H9 (cell line): ENCODE measurements at regions not wholly inside any gene's neighbourhood (a gene's known extent, or its start where the extent isn't known, plus 50 kb on each side); places are given as distances from the start of the nearest gene placed in this dataset.

Experiments
- DNase-seq: peaks from one replicate; pipeline ENCODE4 v3.0.0-alpha.2; 2017
- H2AFZ ChIP-seq: one replicate; pipeline ENCODE4 v1.6.1; 2013; ENCODE audit warnings: mild to moderate bottlenecking, low read length, control low read depth, moderate library complexity
- H2AK5ac ChIP-seq: 2 replicates; pipeline ENCODE4 v1.6.1; 2013; ENCODE audit warnings: low read length, control low read depth, mixed read lengths; ENCODE audit not compliant: insufficient read length
- H2BK120ac ChIP-seq: one replicate; pipeline ENCODE4 v1.6.1; 2013; ENCODE audit warnings: low read depth, mild to moderate bottlenecking, low read length, control low read depth, inconsistent platforms; ENCODE audit not compliant: poor library complexity, severe bottlenecking
- H2BK12ac ChIP-seq: 2 replicates; pipeline ENCODE4 v1.6.1; 2013; ENCODE audit warnings: low read length, control low read depth, mixed read lengths, low read depth; ENCODE audit not compliant: insufficient read length
- H2BK15ac ChIP-seq: 2 replicates; pipeline ENCODE4 v1.6.1; 2013; ENCODE audit warnings: low read depth, low read length, control low read depth
- H2BK20ac ChIP-seq: one replicate; pipeline ENCODE4 v1.6.1; 2013; ENCODE audit warnings: low read depth, mild to moderate bottlenecking, low read length, control low read depth, inconsistent platforms; ENCODE audit not compliant: poor library complexity, severe bottlenecking
- H2BK5ac ChIP-seq: 2 replicates; pipeline ENCODE4 v1.6.1; 2013; ENCODE audit warnings: low read length, control low read depth, mixed read lengths; ENCODE audit not compliant: insufficient read length
- H3K14ac ChIP-seq: 2 replicates; pipeline ENCODE4 v1.6.1; 2013; ENCODE audit warnings: low read length, control low read depth; ENCODE audit not compliant: insufficient read depth
- H3K18ac ChIP-seq: 2 replicates; pipeline ENCODE4 v1.6.1; 2013; ENCODE audit warnings: low read depth, mild to moderate bottlenecking, mixed read lengths, low read length, control low read depth; ENCODE audit not compliant: insufficient read length
- H3K23ac ChIP-seq: 2 replicates; pipeline ENCODE4 v1.6.1; 2013; ENCODE audit warnings: low read length, control low read depth, mixed read lengths, low read depth; ENCODE audit not compliant: insufficient read length
- H3K23me2 ChIP-seq: 2 replicates; pipeline ENCODE4 v1.6.1; 2013; ENCODE audit warnings: low read depth, mild to moderate bottlenecking, mixed read lengths, low read length, control low read depth; ENCODE audit not compliant: insufficient read length, poor library complexity, severe bottlenecking
- H3K27ac ChIP-seq: 2 replicates; pipeline ENCODE4 v1.5.1; 2013; ENCODE audit warnings: low read length, control low read depth, mixed read lengths, low read depth; ENCODE audit not compliant: insufficient read length
- H3K27me3 ChIP-seq: 2 replicates; pipeline ENCODE4 v1.6.1; 2013; ENCODE audit warnings: low read length, control low read depth, inconsistent platforms; ENCODE audit not compliant: insufficient read depth
- H3K4ac ChIP-seq: 2 replicates; pipeline ENCODE4 v1.6.1; 2013; ENCODE audit warnings: low read depth, mild to moderate bottlenecking, control low read depth, inconsistent platforms, low read length, moderate library complexity
- H3K4me1 ChIP-seq: 2 replicates; pipeline ENCODE4 v1.6.1; 2013; ENCODE audit warnings: low read length, control low read depth, inconsistent platforms; ENCODE audit not compliant: insufficient read depth
- H3K4me2 ChIP-seq: 2 replicates; pipeline ENCODE4 v1.6.1; 2013; ENCODE audit warnings: low read length, control low read depth, mixed read lengths; ENCODE audit not compliant: insufficient read length, insufficient read depth
- H3K56ac ChIP-seq: 2 replicates; pipeline ENCODE4 v1.6.1; 2013; ENCODE audit warnings: low read depth, mild to moderate bottlenecking, mixed read lengths, low read length, control low read depth; ENCODE audit not compliant: insufficient read length
- H3K79me1 ChIP-seq: 2 replicates; pipeline ENCODE4 v1.6.1; 2013; ENCODE audit warnings: low read depth, mild to moderate bottlenecking, moderate library complexity, low read length, control low read depth, inconsistent platforms; ENCODE audit not compliant: insufficient read depth, poor library complexity, severe bottlenecking
- H3K79me2 ChIP-seq: 2 replicates; pipeline ENCODE4 v1.6.1; 2013; ENCODE audit warnings: low read length, control low read depth, inconsistent platforms; ENCODE audit not compliant: insufficient read depth
- H3K9ac ChIP-seq: 2 replicates; pipeline ENCODE4 v1.6.1; 2013; ENCODE audit warnings: low read length, control low read depth, mixed read lengths; ENCODE audit not compliant: insufficient read length; ENCODE audit errors: extremely low read depth
- H3K9me3 ChIP-seq: one replicate; pipeline ENCODE4 v1.6.1; 2013; ENCODE audit warnings: low read depth, low read length, inconsistent platforms; ENCODE audit not compliant: control insufficient read depth
- H3T11ph ChIP-seq: one replicate; pipeline ENCODE4 v1.6.1; 2013; ENCODE audit warnings: mild to moderate bottlenecking, low read length, control low read depth, inconsistent platforms
- H4K20me1 ChIP-seq: one replicate; pipeline ENCODE4 v1.6.1; 2013; ENCODE audit not compliant: control insufficient read depth, insufficient read length, insufficient read depth
- H4K5ac ChIP-seq: 2 replicates; pipeline ENCODE4 v1.6.1; 2013; ENCODE audit warnings: low read depth, mild to moderate bottlenecking, mixed read lengths, low read length, control low read depth; ENCODE audit not compliant: insufficient read length
- H4K8ac ChIP-seq: replicated peaks from 2 replicates; pipeline ENCODE4 v1.6.1; 2013; ENCODE audit warnings: low read length, control low read depth, mixed read lengths, low read depth; ENCODE audit not compliant: insufficient read length
- H4K91ac ChIP-seq: 2 replicates; pipeline ENCODE4 v1.6.1; 2013; ENCODE audit warnings: low read depth, mild to moderate bottlenecking, moderate library complexity, mixed read lengths, low read length, control low read depth; ENCODE audit not compliant: insufficient read length
- H3K27ac Mint-ChIP-seq, 3 experiments: 2 replicates in 2 of 3; 3 replicates in 1 of 3; pipeline ENCODE4 v1.8.0; 2020 to 2021; ENCODE audit warnings: mixed read lengths in 3 of 3, mild to moderate bottlenecking in 1 of 3, moderate library complexity in 1 of 3
- H3K27me3 Mint-ChIP-seq: 2 replicates; pipeline ENCODE4 v1.8.0; 2021; ENCODE audit warnings: low read depth, mild to moderate bottlenecking, moderate library complexity, mixed read lengths
- H3K36me3 Mint-ChIP-seq, 3 experiments: 2 replicates in 2 of 3; 3 replicates in 1 of 3; pipeline ENCODE4 v1.8.0; 2020 to 2021; ENCODE audit warnings: low read depth in 3 of 3, mixed read lengths in 3 of 3; ENCODE audit not compliant: insufficient read depth in 1 of 3
- H3K4me1 Mint-ChIP-seq, 2 experiments: 2 replicates each; pipeline ENCODE4 v1.8.0; 2020; ENCODE audit warnings: mixed read lengths in 2 of 2
- H3K4me3 Mint-ChIP-seq, 2 experiments: 2 replicates in 1 of 2; 3 replicates in 1 of 2; pipeline ENCODE4 v1.8.0; 2020 to 2021; ENCODE audit warnings: mild to moderate bottlenecking in 2 of 2, mixed read lengths in 2 of 2, moderate library complexity in 1 of 2
- H3K9me3 Mint-ChIP-seq, 2 experiments: 2 replicates in 1 of 2; 3 replicates in 1 of 2; pipeline ENCODE4 v1.8.0; 2020; ENCODE audit warnings: mild to moderate bottlenecking in 2 of 2, mixed read lengths in 2 of 2, moderate library complexity in 1 of 2
- WGBS: extraction: QIAGEN DNeasy Blood & Tissue Kit; methylation state at CpG from one replicate; pipeline ENCODE4 v1.1.7; 2013; ENCODE audit warnings: missing lambda C conversion rate, low lambda C conversion rate, mixed read lengths; ENCODE audit not compliant: insufficient read length; ENCODE audit errors: extremely low coverage; 5-methylcytosine and 5-hydroxymethylcytosine counted together
- TF ChIP-seq, protein P1 (sequence below): fragments of 200-600 bp; sonication (generic); conservative IDR thresholded peaks from 3 replicates; pipeline ENCODE4 v1.8.0; 2021; ENCODE audit warnings: antibody characterized with exemption, mild to moderate bottlenecking

DNA sequence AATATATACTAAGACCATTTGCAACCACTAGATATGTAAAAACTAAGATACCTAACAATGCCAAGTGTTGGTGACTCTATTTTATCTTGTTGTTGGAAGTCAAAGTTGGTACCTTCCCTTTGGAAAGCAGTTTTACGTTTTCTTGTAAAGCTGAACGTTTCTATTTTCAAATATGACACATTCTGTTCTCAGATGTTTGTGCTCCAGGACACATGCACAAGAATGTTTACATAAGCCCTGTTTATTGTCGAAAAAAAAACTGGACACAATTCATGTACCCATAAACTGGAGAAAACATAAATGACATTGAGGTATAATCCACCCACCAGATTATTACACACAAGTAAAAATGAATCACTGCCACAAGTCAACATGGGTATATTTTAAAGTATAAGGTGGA is 967.4 kb downstream of the BCL11B start:
- Histone ChIP-seq H2AFZ (no peak overlapping the region), H2BK120ac (no peak overlapping the region), H2BK5ac (no peak overlapping the region), H3K27ac (no peak overlapping the region), H3K9ac (no peak overlapping the region), H3K23ac (no peak overlapping the region), H3K23me2 (no peaks in the 10 kb centered on the region), H4K20me1 (no peaks in the 10 kb centered on the region), H4K91ac (no peak overlapping the region), H3K4me1 (no peaks in the 10 kb centered on the region), H2BK15ac (no peak overlapping the region), H3K79me2 (no peaks in the 10 kb centered on the region), H3K18ac (no peak overlapping the region), H3K4me2 (no peak overlapping the region), H2AK5ac (no peak overlapping the region), H3K14ac (no peak overlapping the region), H3K79me1 (no peaks in the 10 kb centered on the region), H4K8ac (no peak overlapping the region), H2BK20ac (no peak overlapping the region), H3K4ac (no peak overlapping the region), H3K56ac (no peak overlapping the region), H3K9me3 (no peaks in the 10 kb centered on the region), H3K27me3 (no peaks in the 10 kb centered on the region), H4K5ac (no peak overlapping the region), H2BK12ac (no peak overlapping the region), H3T11ph (no peak overlapping the region)
- Mint-ChIP-seq H3K9me3 (peaks cover 3 to 6% of the 10 kb centered on the region in 2 experiments; a peak in 2 of 5 replicates), H3K27me3 (no peaks in the 10 kb centered on the region), H3K36me3 (peaks cover 0 to 2% (median 0%) of the 10 kb centered on the region in 3 experiments; a peak in 1 of 7 replicates), H3K4me1 (no peaks in the 10 kb centered on the region; a peak in 1 of 4 replicates), H3K4me3 (no peak overlapping the region), H3K27ac (no peak overlapping the region)
- no peak for DNase-seq
- no CpG with 5 or more reads among the region's 3 CpGs for WGBS
- TF ChIP-seq, protein P1, sequence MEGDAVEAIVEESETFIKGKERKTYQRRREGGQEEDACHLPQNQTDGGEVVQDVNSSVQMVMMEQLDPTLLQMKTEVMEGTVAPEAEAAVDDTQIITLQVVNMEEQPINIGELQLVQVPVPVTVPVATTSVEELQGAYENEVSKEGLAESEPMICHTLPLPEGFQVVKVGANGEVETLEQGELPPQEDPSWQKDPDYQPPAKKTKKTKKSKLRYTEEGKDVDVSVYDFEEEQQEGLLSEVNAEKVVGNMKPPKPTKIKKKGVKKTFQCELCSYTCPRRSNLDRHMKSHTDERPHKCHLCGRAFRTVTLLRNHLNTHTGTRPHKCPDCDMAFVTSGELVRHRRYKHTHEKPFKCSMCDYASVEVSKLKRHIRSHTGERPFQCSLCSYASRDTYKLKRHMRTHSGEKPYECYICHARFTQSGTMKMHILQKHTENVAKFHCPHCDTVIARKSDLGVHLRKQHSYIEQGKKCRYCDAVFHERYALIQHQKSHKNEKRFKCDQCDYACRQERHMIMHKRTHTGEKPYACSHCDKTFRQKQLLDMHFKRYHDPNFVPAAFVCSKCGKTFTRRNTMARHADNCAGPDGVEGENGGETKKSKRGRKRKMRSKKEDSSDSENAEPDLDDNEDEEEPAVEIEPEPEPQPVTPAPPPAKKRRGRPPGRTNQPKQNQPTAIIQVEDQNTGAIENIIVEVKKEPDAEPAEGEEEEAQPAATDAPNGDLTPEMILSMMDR = no peak
